NCI-H69 (cell line): ENCODE measurements at regions not wholly inside any gene's neighbourhood (a gene's known extent, or its start where the extent isn't known, plus 50 kb on each side); places are given as distances from the start of the nearest gene placed in this dataset.

ENCODE experiments used
- DNase-seq: peaks from one replicate; lab custom pipeline; 2025; lab: John Stamatoyannopoulos, UW

GRCh38 chr11:115967203-115967602, 463.0 kb upstream of the CADM1 start:
- peak; percentile 28 for DNase-seq

GRCh38 chr11:115965767-115966504, 461.7 kb upstream of the CADM1 start:
- DNase-seq: peak; percentile 66

GRCh38 chr11:115964091-115964490, 459.9 kb upstream of the CADM1 start:
- DNase-seq: peak; percentile 59

- DNase-seq: peak; percentile 51
These were observed 458.9 kb upstream of the CADM1 start for GRCh38 chr11:115963156-115963555.

GRCh38 chr11:115961159-115962003, 457.2 kb upstream of the CADM1 start:
- peak; percentile 97 for DNase-seq

GRCh38 chr11:115959081-115959486, 454.9 kb upstream of the CADM1 start:
- peak; percentile 95 for DNase-seq

- peak; percentile 80 for DNase-seq
These were observed 454.1 kb upstream of the CADM1 start for GRCh38 chr11:115958089-115959000.

- no peak for DNase-seq
These were observed 451.6 kb upstream of the CADM1 start for GRCh38 chr11:115955803-115956202.

GRCh38 chr11:115950660-115951059, 446.4 kb upstream of the CADM1 start:
- DNase-seq: no peak

- DNase-seq: peak; percentile 34
These were observed 440.4 kb upstream of the CADM1 start for GRCh38 chr11:115944596-115944995.

- DNase-seq: no peak
These were observed 437.8 kb upstream of the CADM1 start for GRCh38 chr11:115942011-115942410.

- no peak for DNase-seq
These were observed 437.3 kb upstream of the CADM1 start for GRCh38 chr11:115941481-115941993.

- no peak for DNase-seq
These were observed 436.8 kb upstream of the CADM1 start for GRCh38 chr11:115941044-115941443.

GRCh38 chr11:115939731-115940421, 435.7 kb upstream of the CADM1 start:
- DNase-seq: peak; percentile 95

GRCh38 chr11:115939104-115939730, 435.0 kb upstream of the CADM1 start:
- DNase-seq: no peak

- DNase-seq: peak; percentile 81
These were observed 429.3 kb upstream of the CADM1 start for GRCh38 chr11:115933564-115933963.

- DNase-seq: peak; percentile 24
These were observed 427.4 kb upstream of the CADM1 start for GRCh38 chr11:115931548-115932083.

GRCh38 chr11:115930886-115931547, 426.8 kb upstream of the CADM1 start:
- peak; percentile 63 for DNase-seq

- peak; percentile 95 for DNase-seq
These were observed 426.1 kb upstream of the CADM1 start for GRCh38 chr11:115930291-115930690.

GRCh38 chr11:115929618-115930129, 425.5 kb upstream of the CADM1 start:
- peak; percentile 49 for DNase-seq
